Esophagus squamous epithelium (tissue), 5 donors: ENCODE measurements at regions not wholly inside any gene's neighbourhood (a gene's known extent, or its start where the extent isn't known, plus 50 kb on each side); places are given as distances from the start of the nearest gene placed in this dataset.
"Not testable (repeated sequence)": the region's sequence is repeated elsewhere in the genome, so short reads cannot be mapped to it uniquely, and the experiment has no call there.

ENCODE experiments used
- DNase-seq: peaks from one replicate; lab custom pipeline; 2025; lab: John Stamatoyannopoulos, UW
- H3K27ac ChIP-seq, 4 donors: fragments of 200-600 bp; sonication (generic); one replicate each; pipeline ENCODE4 v1.5.1; 2016 to 2019; ENCODE audit warnings: mild to moderate bottlenecking in 1 of 4
- H3K27me3 ChIP-seq, 4 donors: fragments of 200-600 bp; sonication (generic); 1 replicate in 3 of 4; 2 replicates in 1 of 4; pipeline versions ENCODE4 v1.5.1 to v1.6.0; 2017 to 2021; ENCODE audit warnings: antibody characterized with exemption in 1 of 4
- H3K36me3 ChIP-seq, 3 donors: fragments of 200-600 bp; sonication (generic); one replicate each; pipeline ENCODE4 v1.5.1; 2016 to 2019
- H3K4me1 ChIP-seq, 3 donors: fragments of 200-600 bp; sonication (generic); one replicate each; pipeline ENCODE4 v1.5.1; 2017 to 2019
- H3K4me3 ChIP-seq, 4 donors: fragments of 200-600 bp; sonication (generic); 1 replicate in 3 of 4; 2 replicates in 1 of 4; pipeline ENCODE4 v1.5.1; 2016 to 2019; ENCODE audit warnings: mild to moderate bottlenecking in 2 of 4, moderate library complexity in 1 of 4
- H3K9me3 ChIP-seq, 3 donors: fragments of 200-600 bp; sonication (generic); one replicate each; pipeline ENCODE4 v1.5.1; 2016 to 2019
- CTCF ChIP-seq, 6 experiments: fragments of 450-650 bp in 4 of 6; fragments of 200-600 bp in 2 of 6; sonication (generic) in 2 of 6; IDR thresholded peaks; one replicate each; pipeline ENCODE4 v1.5.1; 2016 to 2019; ENCODE audit warnings: antibody characterized with exemption in 6 of 6, mild to moderate bottlenecking in 4 of 6, moderate library complexity in 4 of 6
- POLR2A ChIP-seq, 4 donors: fragments of 450-650 bp; IDR thresholded peaks; one replicate each; pipeline ENCODE4 v1.6.1; 2017; ENCODE audit warnings: antibody characterized with exemption in 4 of 4, mild to moderate bottlenecking in 4 of 4, moderate library complexity in 3 of 4
- WGBS, 2 donors: methylation state at CpG; one replicate each; pipeline ENCODE4 v1.1.5; 2018; 5-methylcytosine and 5-hydroxymethylcytosine counted together
- intact Hi-C: fragments of 100-400 bp; cut with DNase I; formaldehyde crosslinking; loops from one replicate; pipeline ENCODE4 v1.15.0; 2022
- donor health status: DM: yes; HTN: yes; CAD: no.

- no peaks in the 10 kb centered on the region for H3K36me3 ChIP-seq
- 82 to 87% methylated on average over 28 to 34 of the region's 34 CpGs for WGBS, 2 donors
- TF ChIP-seq CTCF (IDR thresholded peaks at IDR 0.05) (no peak), POLR2A (IDR thresholded peaks at IDR 0.05) (no peak)
- H3K27me3 ChIP-seq, result no peaks in the 10 kb centered on the region
- no peak for DNase-seq
- no peak overlapping the region for H3K27ac ChIP-seq
- peaks cover 0 to 38% (median 5%) of the 10 kb centered on the region in 3 donors for H3K9me3 ChIP-seq
- H3K4me1 ChIP-seq, result no peaks in the 10 kb centered on the region
- intact Hi-C loops, result no loop called here
- no peak overlapping the region for H3K4me3 ChIP-seq
Observed at GRCh38 chrX:1059576-1060561, 152.6 kb downstream of the CRLF2 start.

- DNase-seq, H3K4me3 ChIP-seq, H3K36me3 ChIP-seq, intact Hi-C loops, H3K27me3 ChIP-seq, H3K4me1 ChIP-seq, H3K27ac ChIP-seq: not testable (repeated sequence)
- WGBS, 2 donors, result 70 to 90% methylated on average over 2 of the region's 2 CpGs
- H3K9me3 ChIP-seq, result peaks cover 0 to 56% (median 10%) of the 10 kb centered on the region in 3 donors
Observed at GRCh38 chrX:1053600-1053999, 158.8 kb downstream of the CRLF2 start.

GRCh38 chrX:1053072-1053471 is 159.4 kb downstream of the CRLF2 start:
- DNase-seq, result no peak
- 66 to 85% methylated on average over 2 of the region's 2 CpGs for WGBS, 2 donors
- H3K36me3 ChIP-seq, result no peaks in the 10 kb centered on the region
- no peaks in the 10 kb centered on the region for H3K4me1 ChIP-seq
- no peak for TF ChIP-seq POLR2A (IDR thresholded peaks at IDR 0.05)
- TF ChIP-seq CTCF (IDR thresholded peaks at IDR 0.05), result no peak
- no peak overlapping the region for H3K4me3 ChIP-seq
- intact Hi-C loops, result no loop called here
- H3K9me3 ChIP-seq, result peaks cover 0 to 56% (median 10%) of the 10 kb centered on the region in 3 donors
- no peak overlapping the region for H3K27ac ChIP-seq
- H3K27me3 ChIP-seq, result no peaks in the 10 kb centered on the region

GRCh38 chrX:1052021-1052420 is 160.4 kb downstream of the CRLF2 start:
- H3K27me3 ChIP-seq, result no peaks in the 10 kb centered on the region
- H3K9me3 ChIP-seq, result peaks cover 0 to 56% (median 10%) of the 10 kb centered on the region in 3 donors
- no peak overlapping the region for H3K4me3 ChIP-seq
- intact Hi-C loops, result no loop called here
- H3K36me3 ChIP-seq, result no peaks in the 10 kb centered on the region
- no peaks in the 10 kb centered on the region for H3K4me1 ChIP-seq
- TF ChIP-seq CTCF (IDR thresholded peaks at IDR 0.05) (no peak), POLR2A (IDR thresholded peaks at IDR 0.05) (no peak)
- 84 to 87% methylated on average over 3 of the region's 3 CpGs for WGBS, 2 donors
- DNase-seq, result no peak
- no peak overlapping the region for H3K27ac ChIP-seq

GRCh38 chrX:1051421-1051820 is 161.0 kb downstream of the CRLF2 start:
- H3K4me3 ChIP-seq, result no peak overlapping the region
- WGBS, 2 donors, result 90 to 96% methylated on average over 1 of the region's 1 CpG
- H3K9me3 ChIP-seq, result peaks cover 0 to 58% (median 10%) of the 10 kb centered on the region in 3 donors
- no peak overlapping the region for H3K27ac ChIP-seq
- H3K27me3 ChIP-seq, result no peaks in the 10 kb centered on the region
- H3K4me1 ChIP-seq, result no peaks in the 10 kb centered on the region
- no peaks in the 10 kb centered on the region for H3K36me3 ChIP-seq
- DNase-seq, result no peak
- TF ChIP-seq POLR2A (IDR thresholded peaks at IDR 0.05) (no peak), CTCF (IDR thresholded peaks at IDR 0.05) (no peak)
- intact Hi-C loops, result no loop called here
